ENCODE measurements at regions not wholly inside any gene's neighbourhood (a gene's known extent, or its start where the extent isn't known, plus 50 kb on each side); places are given as distances from the start of the nearest gene placed in this dataset.

DNA sequence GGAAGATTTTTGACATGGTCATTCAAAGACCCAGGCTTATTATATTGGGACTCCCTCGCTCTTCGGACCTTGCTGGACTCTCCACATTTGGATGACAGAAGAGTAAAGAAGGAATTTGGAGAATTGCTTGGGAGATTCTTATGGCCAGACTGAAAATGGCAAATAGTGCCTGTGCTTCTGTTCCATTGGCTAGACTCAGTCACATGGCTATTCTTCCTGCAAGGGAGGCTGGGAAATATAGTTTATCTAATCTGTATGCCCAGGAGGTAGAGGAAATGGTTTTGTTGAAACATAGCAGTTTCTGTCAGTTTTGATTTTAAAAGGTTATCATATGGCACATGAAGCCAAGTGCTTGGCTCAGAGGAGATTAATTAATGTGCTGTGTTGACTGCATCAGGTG is 286.6 kb upstream of the JAG1 start:
- DNase-seq, result no peak

DNA sequence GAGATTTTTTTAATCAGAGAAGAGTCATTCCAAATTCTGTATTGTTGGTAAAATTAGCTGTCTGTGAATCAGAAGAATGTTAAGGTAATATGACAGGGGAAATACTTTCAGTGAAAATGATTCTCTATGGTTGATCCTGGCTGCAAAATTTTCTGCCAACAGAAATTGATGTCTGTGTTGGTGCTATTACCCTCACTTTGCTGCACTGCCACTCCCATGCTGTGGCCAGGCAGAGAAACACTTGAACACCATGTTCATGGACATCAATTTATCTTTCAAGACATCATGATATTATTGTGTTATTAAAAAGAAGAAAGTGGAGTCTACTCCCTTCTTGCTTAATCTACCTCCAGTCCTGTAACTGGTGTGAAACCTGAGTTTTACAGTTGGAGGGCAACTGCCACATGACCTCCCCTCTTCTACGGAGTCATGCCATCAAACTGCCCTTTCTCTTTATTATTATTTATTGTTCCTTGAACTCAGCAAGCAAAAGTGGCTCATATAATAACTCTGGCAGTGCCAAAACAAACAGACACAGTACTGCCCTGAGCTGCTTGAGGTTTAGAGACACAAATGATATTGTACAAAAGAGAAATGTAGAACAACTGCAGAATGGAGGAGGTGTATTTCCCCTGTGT is 288.0 kb upstream of the JAG1 start:
- no peak for DNase-seq

DNA sequence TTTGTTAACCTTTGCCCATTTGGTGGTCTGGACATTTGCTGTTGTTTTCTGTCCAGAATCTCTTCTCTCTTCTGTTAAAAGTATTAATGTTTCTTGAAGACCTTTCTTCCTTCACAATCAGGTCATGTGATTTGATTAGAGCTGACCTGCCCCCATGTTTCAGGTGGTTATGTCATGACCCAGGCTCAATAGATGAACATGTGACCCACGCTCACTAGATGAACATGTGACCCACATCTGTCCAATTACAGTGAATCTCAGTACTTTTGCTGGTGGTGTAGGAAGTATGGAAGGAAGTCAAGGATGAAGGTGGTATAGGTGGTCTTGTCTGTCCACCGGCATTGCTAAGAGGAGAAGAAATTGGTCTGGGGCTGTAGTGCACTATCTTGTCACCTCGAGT is 289.1 kb upstream of the JAG1 start:
- no peak for DNase-seq

DNA sequence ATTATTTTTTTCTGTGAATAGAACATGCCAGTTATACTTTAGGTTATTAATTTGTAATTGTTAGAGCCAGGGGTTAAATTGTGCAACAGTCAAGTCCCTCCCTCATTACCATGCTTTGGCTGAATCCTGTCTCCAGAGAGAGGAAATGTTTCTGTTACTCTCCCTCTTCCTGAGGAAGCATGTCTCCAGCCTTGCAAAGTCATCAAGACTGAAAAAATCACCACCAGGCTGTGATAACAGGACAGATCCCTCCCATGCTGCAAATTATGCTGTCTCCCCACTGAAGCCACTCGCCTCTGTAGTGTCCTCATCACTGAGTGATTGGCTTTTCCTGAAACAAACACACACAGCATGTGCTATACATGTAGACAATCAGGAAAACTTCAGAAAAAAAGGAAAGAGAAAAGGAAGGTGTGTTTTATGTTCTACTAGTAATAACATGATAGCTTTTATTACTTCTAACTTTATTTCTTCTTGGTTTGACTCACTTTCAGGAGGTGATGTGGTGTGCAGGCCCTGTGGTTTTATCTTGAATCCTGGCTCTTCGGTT is 290.0 kb upstream of the JAG1 start:
- no peak for DNase-seq

DNA sequence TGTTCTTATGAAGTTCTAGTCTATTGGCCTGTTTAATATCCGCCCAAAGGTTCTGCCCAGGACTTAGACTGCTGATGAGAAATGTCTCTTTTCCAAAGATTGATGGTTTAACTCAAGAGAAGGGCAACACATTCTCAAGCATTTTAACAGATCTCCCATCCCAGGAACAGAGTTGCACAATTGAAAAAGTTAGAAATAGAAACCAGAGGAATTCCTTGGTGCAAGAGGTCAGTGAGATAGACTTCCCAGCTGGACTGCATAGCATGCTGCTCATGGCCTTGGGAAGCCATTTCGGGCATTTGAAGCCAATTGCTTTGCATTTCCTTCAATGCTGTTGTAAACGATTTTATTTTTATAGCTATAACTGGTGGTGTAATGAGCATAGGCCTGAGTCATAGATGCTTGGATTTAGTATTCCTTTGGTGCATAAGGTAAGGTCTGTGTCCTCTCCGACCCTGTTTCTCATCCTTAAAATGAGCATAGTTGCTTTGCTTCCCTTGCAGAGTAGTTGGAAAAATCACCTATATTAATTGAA is 292.2 kb upstream of the JAG1 start:
- DNase-seq, result no peak

DNA sequence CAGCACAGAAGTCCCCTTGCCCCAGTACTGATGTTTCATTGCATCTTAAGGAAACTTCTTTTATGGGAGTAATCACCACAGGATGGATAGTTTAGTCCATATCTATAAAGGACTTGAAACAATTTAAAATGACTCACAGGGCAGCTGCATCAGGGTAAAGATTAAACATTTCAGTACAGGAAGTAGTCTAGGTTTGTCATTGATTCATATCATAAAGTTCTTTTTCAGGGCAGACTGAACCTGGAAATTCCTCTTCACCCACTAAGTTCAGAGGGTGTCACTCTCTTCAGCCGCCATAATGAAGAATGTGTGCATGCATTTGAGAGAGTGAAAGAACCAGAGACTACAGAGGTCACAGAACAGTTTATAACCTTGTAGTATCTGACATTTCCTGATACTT is 296.3 kb upstream of the JAG1 start:
- DNase-seq, result no peak

DNA sequence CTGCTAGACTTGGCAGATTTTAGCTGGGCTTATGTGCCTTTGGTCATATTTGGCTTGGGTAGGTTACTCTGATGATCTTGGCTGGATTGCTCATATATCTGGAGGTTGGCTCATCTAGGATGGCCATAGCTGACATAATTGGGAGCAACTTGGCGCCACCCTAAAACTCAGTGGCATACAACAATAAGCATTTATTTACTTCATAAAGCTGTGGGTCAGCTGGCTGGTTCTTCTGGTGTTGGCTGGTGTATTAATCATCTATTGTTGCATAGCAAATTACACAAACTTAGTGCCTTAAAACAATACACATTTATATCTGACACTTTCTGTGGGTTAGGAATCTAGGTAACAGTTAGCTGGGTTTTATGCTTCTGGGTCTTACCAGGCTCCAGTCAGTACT is 297.3 kb upstream of the JAG1 start:
- DNase-seq, result no peak

DNA sequence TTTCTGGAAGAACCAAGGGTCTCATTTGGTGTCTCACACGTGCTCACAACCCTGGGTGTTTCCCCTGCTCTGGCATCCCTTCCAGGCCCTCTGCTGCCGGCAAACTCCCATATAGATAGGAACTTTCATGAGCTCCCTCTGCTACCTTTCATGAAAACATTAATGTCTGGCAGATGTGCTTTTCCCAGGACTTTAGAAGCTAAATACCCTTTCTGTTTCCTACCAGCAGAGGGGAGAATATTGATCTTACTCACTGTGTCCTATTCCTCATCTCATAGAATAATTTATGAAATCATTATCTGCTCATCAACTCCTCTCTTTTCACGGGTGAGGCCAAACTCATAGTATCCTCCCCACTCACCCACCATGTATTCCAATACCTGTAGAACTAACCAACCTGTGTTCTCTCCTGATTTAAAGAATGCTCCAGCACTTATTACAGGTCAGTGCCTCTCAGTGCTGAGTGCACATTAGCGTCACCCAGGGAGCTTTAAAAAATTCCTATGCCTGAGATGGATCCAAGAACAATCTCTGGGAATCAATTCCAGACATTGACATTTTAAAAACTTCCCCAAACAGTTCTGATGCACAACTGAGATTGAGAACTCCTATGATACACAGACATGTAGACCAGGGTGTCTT is 298.5 kb upstream of the JAG1 start:
- no peak for DNase-seq

DNA sequence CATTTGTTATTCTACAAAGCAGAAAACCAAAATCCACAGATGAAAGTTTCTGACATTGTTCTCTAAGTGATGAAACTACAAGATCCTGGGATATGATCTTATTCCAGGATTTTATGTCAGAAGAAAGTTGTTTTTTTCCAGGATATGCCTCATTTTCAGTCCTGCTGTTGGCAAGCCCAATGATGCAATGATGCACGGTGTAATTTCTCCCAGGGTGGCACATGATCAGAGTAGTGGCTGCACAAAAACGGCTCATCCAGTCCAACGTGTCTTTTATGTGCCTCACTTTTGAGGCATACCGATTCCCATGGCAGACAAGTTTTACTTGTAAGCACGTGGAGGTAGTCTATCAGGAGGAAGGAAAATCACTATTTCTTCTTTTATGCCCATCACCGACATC is 302.3 kb upstream of the JAG1 start:
- no peak for DNase-seq

DNA sequence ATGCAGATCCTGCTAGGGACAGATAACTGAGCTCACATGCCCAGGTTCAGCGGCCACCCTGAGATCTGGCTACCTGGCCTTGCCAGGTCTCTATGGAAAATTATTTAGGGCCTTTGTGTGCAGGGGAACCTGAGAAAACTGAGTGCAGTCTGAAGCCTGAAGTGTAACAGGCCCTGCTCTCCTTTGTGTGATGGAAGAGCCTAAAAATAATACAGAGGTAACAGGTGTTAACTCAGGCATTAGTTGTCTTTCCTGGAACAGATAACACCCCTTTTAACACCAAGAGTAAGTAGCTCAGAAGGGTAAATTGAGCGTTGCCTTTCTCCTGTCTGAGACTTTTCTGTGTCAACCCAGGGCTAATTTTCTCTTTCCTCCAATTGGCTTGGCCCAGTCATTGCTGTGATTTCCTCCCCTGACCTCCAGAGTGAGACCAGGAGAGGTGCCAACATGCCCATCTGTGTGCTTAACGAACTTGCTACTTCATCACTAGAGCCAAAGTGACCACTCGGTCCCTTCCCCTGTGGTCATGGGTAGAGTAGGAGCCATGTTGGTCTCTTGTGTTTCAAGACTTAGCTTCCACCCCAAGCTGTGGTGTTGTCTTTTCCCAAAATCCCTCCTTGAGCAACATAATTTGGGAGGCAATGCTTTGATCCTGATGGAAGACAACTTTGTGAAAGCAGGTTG is 304.4 kb upstream of the JAG1 start:
- DNase-seq, result no peak

DNA sequence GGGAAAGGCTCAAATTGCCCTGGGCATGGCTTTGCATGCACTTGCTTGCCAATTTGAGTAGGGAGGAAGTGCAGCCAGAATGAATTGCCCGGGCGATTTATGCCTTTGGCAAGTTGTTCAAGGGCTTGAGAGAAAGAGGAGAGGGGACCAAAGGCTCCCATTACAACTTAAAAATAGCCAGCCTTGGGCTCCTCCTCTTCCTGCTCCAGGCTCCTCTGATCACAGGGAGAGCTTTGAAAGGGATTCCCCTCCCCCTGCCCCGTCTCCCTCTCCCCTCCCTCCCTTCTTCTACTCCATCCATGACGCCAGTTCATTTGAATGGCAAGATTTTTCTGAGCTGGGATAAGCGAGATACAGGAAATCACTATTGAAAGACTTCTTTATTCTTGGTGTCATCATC is 304.9 kb upstream of the JAG1 start:
- no peak for DNase-seq

DNA sequence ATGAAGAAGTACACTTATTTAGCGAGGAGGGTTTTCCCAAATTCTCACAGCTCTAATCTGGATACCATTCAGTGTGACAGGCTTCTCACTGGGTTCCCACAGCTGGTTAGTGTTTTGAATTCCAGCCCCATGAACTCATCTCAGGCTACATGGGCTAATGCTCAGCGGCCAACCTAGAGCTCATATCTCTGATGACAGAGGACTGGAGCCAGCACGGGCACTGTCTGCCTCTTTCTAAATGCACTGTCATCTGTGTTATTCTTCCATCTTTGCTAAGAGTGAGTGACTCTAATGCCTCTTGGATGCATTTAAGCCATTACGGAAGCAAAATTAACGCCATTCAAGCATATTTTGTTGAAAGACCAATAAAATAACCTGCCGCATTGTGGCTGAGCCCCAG is 308.9 kb upstream of the JAG1 start:
- peak; percentile 62 for DNase-seq

DNA sequence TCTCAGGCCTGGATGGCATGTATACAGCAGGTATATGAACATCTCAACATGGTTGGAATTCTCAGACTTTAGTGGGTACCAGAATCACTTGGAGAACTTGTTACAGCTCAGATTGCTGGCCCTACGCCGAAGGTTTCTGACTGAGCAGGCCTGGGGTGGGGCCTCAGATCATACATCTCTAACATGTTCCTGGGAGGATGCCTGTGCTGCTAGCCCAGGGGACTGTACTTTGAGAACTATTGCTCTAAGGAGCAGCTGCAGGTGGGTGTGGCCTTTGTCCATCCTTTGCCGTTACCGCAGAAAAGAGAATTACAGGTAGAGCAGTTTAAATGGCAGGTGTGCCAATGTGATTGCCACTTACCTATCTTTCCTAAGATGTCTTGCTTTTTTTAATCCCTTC is 310.5 kb upstream of the JAG1 start:
- no peak for DNase-seq

DNA sequence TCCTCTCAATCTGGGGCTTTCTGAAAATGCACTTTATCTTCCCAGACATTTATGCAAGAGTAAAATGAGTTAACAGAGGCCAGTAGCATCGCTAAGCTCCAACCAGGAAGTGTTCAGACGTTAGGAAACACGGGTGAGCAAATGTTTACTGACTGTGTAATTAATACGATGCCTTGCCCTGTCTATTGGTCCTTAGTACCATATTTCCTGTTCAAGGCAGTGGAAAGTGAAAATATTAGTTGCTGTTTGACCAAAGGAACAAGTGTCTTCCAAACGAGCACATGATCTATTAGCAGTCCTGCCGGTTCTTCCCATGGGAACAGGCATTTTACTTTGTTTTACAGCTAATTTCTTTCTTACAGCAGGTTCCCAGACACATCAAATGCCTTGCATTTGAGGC is 311.1 kb upstream of the JAG1 start:
- DNase-seq, result no peak

DNA sequence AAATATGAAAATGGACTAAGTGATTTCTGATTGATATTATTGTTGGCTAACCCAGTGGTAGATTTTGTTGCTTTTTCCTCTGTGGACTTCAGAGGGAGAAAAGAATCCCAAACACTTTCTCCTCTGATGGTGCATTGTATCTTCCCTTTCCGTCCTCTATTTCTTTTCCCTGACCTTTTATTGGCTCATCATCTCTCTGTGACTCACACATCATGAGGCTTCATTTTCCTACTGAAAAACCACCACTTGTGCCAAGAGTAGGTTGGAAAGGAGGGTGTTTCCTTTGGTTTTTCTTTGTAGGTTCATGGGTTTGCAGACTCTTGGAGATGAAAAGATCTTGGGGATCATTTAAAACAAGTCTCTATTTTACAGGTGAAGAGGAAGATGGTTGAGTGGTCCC is 311.7 kb upstream of the JAG1 start:
- DNase-seq, result no peak

DNA sequence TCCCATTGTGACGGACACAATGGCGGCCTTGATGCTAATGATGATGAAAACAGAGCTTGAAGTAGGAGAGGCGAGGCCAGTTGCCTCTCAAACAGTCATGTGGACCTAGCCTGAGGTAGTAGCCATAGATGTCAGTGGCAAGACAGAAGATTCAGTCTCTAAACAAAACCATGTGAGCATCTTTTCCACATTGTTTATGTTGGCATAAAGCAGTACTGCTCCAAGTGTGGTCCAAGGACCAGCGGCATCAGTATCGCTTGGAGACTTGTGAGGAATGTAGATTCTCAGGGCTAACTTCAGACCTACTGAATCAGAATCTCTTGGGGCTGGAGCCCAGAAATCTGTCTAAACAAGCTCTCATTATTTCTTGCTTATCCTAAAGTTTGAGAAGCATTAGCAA is 312.8 kb upstream of the JAG1 start:
- DNase-seq, result no peak

DNA sequence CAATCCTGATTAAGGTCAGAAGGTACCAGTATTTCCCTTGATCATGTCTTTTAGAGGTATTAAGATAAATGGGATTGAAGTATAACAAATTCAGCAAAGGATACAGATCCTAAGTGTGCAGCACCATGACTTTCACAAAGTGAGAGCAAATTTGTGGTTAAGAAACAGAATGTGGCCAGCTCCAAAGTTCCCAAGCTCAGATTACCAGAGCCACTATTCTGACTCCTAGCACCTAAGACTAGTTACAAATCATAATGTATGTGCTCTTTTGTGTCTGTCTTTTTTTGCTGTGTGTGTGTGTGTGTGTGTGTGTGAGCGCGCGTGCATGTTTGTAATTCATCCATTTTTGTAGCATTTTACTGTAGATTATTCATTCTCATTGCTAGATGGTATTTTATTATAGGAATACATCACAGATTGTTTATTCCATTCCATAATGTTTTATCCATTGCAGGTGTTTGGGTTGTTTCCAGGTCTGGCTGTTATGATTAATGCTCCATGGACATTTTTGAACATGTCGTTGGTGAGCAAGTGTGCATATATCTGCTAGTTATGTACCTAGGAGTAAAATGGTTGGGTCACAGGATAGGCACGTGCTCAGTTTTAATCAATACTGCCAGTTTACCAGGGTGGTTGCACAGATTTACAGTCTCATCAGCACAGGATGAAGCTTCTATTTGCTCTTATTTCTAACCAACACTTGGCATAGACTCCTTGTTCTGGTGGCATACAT is 314.0 kb upstream of the JAG1 start:
- no peak for DNase-seq

DNA sequence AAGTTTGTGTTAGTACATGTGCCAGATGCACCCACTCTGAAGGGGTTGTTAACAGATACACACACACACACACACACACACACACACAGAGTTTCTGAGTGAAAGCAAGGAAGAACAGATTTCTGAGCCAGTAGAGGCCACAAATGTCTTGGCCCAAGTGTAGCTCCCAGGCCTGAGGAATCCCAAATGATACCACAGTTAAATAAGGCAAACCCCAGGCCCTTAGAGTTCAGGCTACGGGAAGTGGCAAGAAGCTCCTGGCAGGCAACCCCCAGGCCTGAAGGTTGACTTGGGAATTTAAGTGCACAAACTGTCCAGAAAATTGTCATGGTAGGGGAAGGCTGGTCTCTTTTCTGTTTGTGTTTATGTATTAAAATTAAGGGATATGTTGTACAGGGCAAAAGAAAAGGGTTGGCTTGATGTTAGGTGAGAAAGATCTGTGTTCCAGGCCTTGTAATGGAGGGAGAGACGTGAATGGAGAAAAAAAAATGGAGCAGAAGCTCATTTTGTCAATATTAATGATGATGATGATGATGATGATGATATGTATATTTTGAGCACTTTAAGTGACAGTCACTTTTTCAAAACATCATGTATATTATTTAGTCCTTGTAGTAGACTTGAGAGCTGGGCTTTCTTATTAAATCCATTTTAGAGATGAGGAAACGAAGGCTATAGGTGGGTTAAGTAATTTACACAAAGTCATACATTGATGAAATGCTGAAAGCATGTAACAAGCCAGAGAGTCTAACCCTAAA is 317.0 kb upstream of the JAG1 start:
- DNase-seq, result no peak

DNA sequence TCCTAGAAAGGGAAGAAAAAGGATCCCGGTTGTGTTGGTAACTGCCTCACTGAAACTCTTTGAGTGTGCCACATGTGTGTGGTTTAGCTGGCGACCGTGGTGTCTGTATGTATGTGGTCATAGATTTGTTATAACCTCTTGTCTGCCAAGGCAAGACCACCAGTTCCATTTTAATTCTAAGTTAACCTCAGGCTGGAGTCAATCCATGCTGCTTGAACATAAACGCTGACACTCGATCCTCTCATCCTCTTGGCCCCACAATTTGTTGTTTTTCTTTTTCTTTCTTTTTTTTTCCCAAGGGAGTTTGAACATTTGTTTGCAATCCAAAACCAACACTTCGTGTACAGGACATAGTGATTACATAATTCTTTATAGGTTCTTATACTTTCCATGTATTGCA is 318.9 kb upstream of the JAG1 start:
- peak; percentile 65 for DNase-seq

DNA sequence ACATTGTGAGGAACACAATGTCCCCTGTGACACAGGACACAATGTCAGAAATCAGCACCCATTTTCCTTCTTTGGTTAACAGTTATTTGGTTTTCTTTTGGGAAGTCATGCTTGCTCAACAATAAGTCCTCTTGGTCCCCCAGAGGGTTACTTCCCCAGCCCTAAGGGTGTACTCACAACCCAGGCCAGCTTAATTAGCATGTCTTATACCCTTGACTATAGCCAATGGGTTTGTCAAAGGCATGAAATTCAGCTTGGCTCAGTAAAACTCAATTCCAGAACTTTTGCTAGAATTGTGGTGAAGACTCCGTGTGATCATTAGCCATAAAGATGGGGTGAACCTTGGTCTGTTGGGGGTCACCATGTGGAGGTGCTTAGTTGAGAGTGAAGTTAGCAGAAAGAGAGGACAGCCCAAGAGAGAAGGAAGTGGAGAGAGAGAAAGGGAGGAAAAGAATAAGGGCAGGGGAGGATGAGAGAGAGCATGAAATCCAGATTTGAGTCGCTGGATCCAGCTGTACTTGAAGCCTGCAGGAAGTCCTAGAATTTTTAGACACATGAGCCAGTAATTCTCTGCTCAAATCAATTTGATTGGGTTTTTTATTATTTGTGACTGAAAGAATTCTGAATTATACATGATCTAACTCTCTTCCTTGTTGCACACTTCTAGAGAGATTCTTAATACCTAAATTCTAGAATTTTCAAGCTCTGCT is 321.3 kb upstream of the JAG1 start:
- DNase-seq, result no peak

DNA sequence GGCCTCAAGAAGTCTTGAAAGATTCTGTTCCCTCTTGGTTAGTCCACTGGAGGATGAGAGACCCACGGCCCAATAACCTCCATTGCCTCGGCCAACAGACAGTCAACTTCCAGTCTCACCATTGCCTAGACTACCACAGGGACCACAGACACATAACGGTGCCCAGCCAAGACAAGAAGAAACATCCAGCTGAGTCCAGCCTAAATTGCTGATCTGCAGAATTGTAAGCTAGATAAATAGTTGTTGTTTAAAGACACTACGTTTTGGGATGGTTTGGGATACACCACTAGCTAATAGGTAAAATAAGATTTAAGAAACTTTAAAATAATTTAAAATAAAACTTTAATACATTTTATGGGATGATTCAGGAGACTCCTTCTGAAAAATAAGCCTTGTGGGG is 324.7 kb upstream of the JAG1 start:
- DNase-seq, result no peak

DNA sequence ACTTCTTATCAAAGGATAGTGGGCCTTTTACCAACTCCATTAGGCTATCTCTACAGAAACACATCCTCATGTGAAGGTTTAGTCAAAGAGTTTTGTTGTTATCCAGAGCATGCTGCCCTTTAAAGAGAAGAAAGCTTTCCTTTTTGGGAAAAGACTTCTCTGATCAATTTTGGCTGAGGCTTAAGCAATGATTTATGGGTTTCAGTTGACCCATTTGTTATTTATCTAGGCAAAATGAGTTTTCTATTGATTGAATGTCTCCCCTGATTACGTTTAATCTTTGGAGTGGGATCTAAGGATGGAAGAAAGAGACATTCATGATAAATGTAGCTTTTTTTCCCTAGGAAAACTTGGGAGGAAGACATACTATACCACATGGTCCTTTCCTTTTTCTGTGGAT is 326.6 kb upstream of the JAG1 start:
- no peak for DNase-seq

Data from eye (tissue), 1 donor.